Trophoblast cell (in vitro differentiated cells and primary cell): ENCODE measurements at regions not wholly inside any gene's neighbourhood (a gene's known extent, or its start where the extent isn't known, plus 50 kb on each side); places are given as distances from the start of the nearest gene placed in this dataset.

Experiments
- DNase-seq, 2 donors: peaks; one replicate each; pipeline ENCODE4 v3.0.0-alpha.2; 2016
- H2AFZ ChIP-seq: 2 replicates; pipeline ENCODE4 v1.6.1; 2013; ENCODE audit warnings: low read length, moderate library complexity, mild to moderate bottlenecking; ENCODE audit not compliant: insufficient read depth, poor library complexity
- H2AK5ac ChIP-seq: 2 replicates; pipeline ENCODE4 v1.6.1; 2013; ENCODE audit warnings: mild to moderate bottlenecking, low read length
- H2BK120ac ChIP-seq: 2 replicates; pipeline ENCODE4 v1.6.1; 2013; ENCODE audit warnings: low read length, mild to moderate bottlenecking, moderate library complexity; ENCODE audit not compliant: insufficient read depth, poor library complexity
- H2BK12ac ChIP-seq: 2 replicates; pipeline ENCODE4 v1.6.1; 2013; ENCODE audit warnings: mild to moderate bottlenecking, low read length, moderate library complexity
- H2BK5ac ChIP-seq: 2 replicates; pipeline ENCODE4 v1.6.1; 2013; ENCODE audit warnings: low read length, low read depth, moderate library complexity, mild to moderate bottlenecking; ENCODE audit not compliant: poor library complexity
- H3K14ac ChIP-seq: 2 replicates; pipeline ENCODE4 v1.6.1; 2013; ENCODE audit warnings: mild to moderate bottlenecking, low read length
- H3K18ac ChIP-seq: 2 replicates; pipeline ENCODE4 v1.6.1; 2013; ENCODE audit warnings: mild to moderate bottlenecking, low read length
- H3K23ac ChIP-seq: 2 replicates; pipeline ENCODE4 v1.6.1; 2013; ENCODE audit warnings: low read length
- H3K27ac ChIP-seq: 2 replicates; pipeline ENCODE4 v1.5.1; 2013; ENCODE audit warnings: low read depth, mild to moderate bottlenecking, inconsistent platforms, low read length, moderate library complexity
- H3K27me3 ChIP-seq: 2 replicates; pipeline ENCODE4 v1.6.1; 2013; ENCODE audit warnings: inconsistent platforms, mild to moderate bottlenecking, low read length, moderate library complexity; ENCODE audit not compliant: insufficient read depth
- H3K36me3 ChIP-seq, 2 experiments: 1 replicate in 1 of 2; 2 replicates in 1 of 2; pipeline ENCODE4 v1.6.1; 2013; ENCODE audit warnings: low read length in 2 of 2, mild to moderate bottlenecking in 2 of 2, moderate library complexity in 1 of 2; ENCODE audit not compliant: insufficient read depth in 2 of 2, control insufficient read depth in 1 of 2
- H3K4ac ChIP-seq: 2 replicates; pipeline ENCODE4 v1.6.1; 2013; ENCODE audit warnings: low read depth, mild to moderate bottlenecking, low read length, moderate library complexity
- H3K4me1 ChIP-seq, 2 experiments: 1 replicate in 1 of 2; 2 replicates in 1 of 2; pipeline ENCODE4 v1.6.1; 2013; ENCODE audit warnings: low read length in 2 of 2, mild to moderate bottlenecking in 2 of 2, moderate library complexity in 1 of 2; ENCODE audit not compliant: insufficient read depth in 2 of 2, control insufficient read depth in 1 of 2
- H3K4me2 ChIP-seq: 2 replicates; pipeline ENCODE4 v1.6.1; 2013; ENCODE audit warnings: inconsistent platforms, mild to moderate bottlenecking, low read length, moderate library complexity
- H3K4me3 ChIP-seq: 2 replicates; pipeline ENCODE4 v1.5.1; 2013; ENCODE audit warnings: mild to moderate bottlenecking, low read depth, low read length, inconsistent platforms
- H3K79me1 ChIP-seq: one replicate; pipeline ENCODE4 v1.6.1; 2013; ENCODE audit warnings: low read length
- H3K79me2 ChIP-seq: 2 replicates; pipeline ENCODE4 v1.6.1; 2013; ENCODE audit warnings: low read length, mild to moderate bottlenecking; ENCODE audit not compliant: control insufficient read depth, insufficient read depth, poor library complexity
- H3K9ac ChIP-seq: 2 replicates; pipeline ENCODE4 v1.6.1; 2013; ENCODE audit warnings: mild to moderate bottlenecking, low read length
- H3K9me3 ChIP-seq: 2 replicates; pipeline ENCODE4 v1.6.1; 2013; ENCODE audit warnings: low read depth, mild to moderate bottlenecking, control low read depth, inconsistent platforms, low read length; ENCODE audit not compliant: insufficient read depth
- H4K12ac ChIP-seq: 2 replicates; pipeline ENCODE4 v1.6.1; 2013; ENCODE audit warnings: low read depth, mild to moderate bottlenecking, low read length, moderate library complexity
- H4K8ac ChIP-seq: 2 replicates; pipeline ENCODE4 v1.6.1; 2013; ENCODE audit warnings: low read depth, mild to moderate bottlenecking, low read length, moderate library complexity
- H4K91ac ChIP-seq: one replicate; pipeline ENCODE4 v1.6.1; 2013; ENCODE audit warnings: low read depth, mild to moderate bottlenecking, low read length, moderate library complexity
- WGBS: extraction: QIAGEN DNeasy Blood & Tissue Kit; methylation state at CpG from one replicate; pipeline ENCODE4 v1.1.7; 2013; ENCODE audit warnings: missing lambda C conversion rate; ENCODE audit not compliant: insufficient read length, insufficient coverage; ENCODE audit errors: extremely low coverage; 5-methylcytosine and 5-hydroxymethylcytosine counted together

- no peaks in the 10 kb centered on the region for H3K79me1 ChIP-seq
- no peaks in the 10 kb centered on the region for H3K9me3 ChIP-seq
- H3K9ac ChIP-seq, result no peak overlapping the region
- no peak overlapping the region for H3K18ac ChIP-seq
- no peak overlapping the region for H3K4me2 ChIP-seq
- H2BK12ac ChIP-seq, result no peak overlapping the region
- no peak overlapping the region for H4K8ac ChIP-seq
- no peak overlapping the region for H3K23ac ChIP-seq
- no peak overlapping the region for H2AK5ac ChIP-seq
- H3K36me3 ChIP-seq, result no peaks in the 10 kb centered on the region
- H2BK120ac ChIP-seq, result no peak overlapping the region
- H2BK5ac ChIP-seq, result no peak overlapping the region
- no peak overlapping the region for H3K4ac ChIP-seq
- no peak overlapping the region for H2AFZ ChIP-seq
- no peaks in the 10 kb centered on the region for H3K27me3 ChIP-seq
- no peak for DNase-seq
- H3K27ac ChIP-seq, result no peak overlapping the region
- no peaks in the 10 kb centered on the region for H3K79me2 ChIP-seq
- WGBS, result no CpG with 5 or more reads among the region's 2 CpGs
- H4K12ac ChIP-seq, result no peak overlapping the region
- H3K4me3 ChIP-seq, result no peak overlapping the region
- no peak overlapping the region for H3K14ac ChIP-seq
- no peak overlapping the region for H4K91ac ChIP-seq
- no peaks in the 10 kb centered on the region for H3K4me1 ChIP-seq
Observed at GRCh38 chr5:118193194-118193905, 795.0 kb downstream of the DTWD2 start.

- no peak overlapping the region for H3K4ac ChIP-seq
- no peaks in the 10 kb centered on the region for H3K27me3 ChIP-seq
- H3K4me3 ChIP-seq, result no peak overlapping the region
- H3K23ac ChIP-seq, result no peak overlapping the region
- H3K27ac ChIP-seq, result no peak overlapping the region
- no peak overlapping the region for H2AFZ ChIP-seq
- H3K9ac ChIP-seq, result no peak overlapping the region
- H4K12ac ChIP-seq, result no peak overlapping the region
- no peak overlapping the region for H2BK12ac ChIP-seq
- no peak for DNase-seq
- H3K4me1 ChIP-seq, result no peaks in the 10 kb centered on the region
- WGBS, result no CpG with 5 or more reads among the region's 3 CpGs
- H3K14ac ChIP-seq, result no peak overlapping the region
- H3K9me3 ChIP-seq, result no peaks in the 10 kb centered on the region
- no peak overlapping the region for H2AK5ac ChIP-seq
- no peak overlapping the region for H4K8ac ChIP-seq
- no peak overlapping the region for H2BK120ac ChIP-seq
- no peaks in the 10 kb centered on the region for H3K79me2 ChIP-seq
- no peak overlapping the region for H3K4me2 ChIP-seq
- no peak overlapping the region for H4K91ac ChIP-seq
- no peaks in the 10 kb centered on the region for H3K79me1 ChIP-seq
- no peaks in the 10 kb centered on the region for H3K36me3 ChIP-seq
- no peak overlapping the region for H3K18ac ChIP-seq
- no peak overlapping the region for H2BK5ac ChIP-seq
Observed at GRCh38 chr5:118185018-118185417, 803.3 kb downstream of the DTWD2 start.

GRCh38 chr5:118176146-118176545, 812.2 kb downstream of the DTWD2 start:
- H3K4me2 ChIP-seq, result no peak overlapping the region
- no peak overlapping the region for H3K14ac ChIP-seq
- no peak overlapping the region for H4K91ac ChIP-seq
- H3K4me3 ChIP-seq, result no peak overlapping the region
- H2BK120ac ChIP-seq, result no peak overlapping the region
- no peak overlapping the region for H4K8ac ChIP-seq
- H3K4me1 ChIP-seq, result no peaks in the 10 kb centered on the region
- no peaks in the 10 kb centered on the region for H3K9me3 ChIP-seq
- H3K18ac ChIP-seq, result no peak overlapping the region
- no peak overlapping the region for H3K27ac ChIP-seq
- H2BK5ac ChIP-seq, result no peak overlapping the region
- H3K79me1 ChIP-seq, result no peaks in the 10 kb centered on the region
- H2AFZ ChIP-seq, result no peak overlapping the region
- H3K4ac ChIP-seq, result no peak overlapping the region
- no peak overlapping the region for H3K23ac ChIP-seq
- H3K79me2 ChIP-seq, result no peaks in the 10 kb centered on the region
- no peak for DNase-seq
- no peaks in the 10 kb centered on the region for H3K36me3 ChIP-seq
- no peak overlapping the region for H2BK12ac ChIP-seq
- no peak overlapping the region for H4K12ac ChIP-seq
- no peaks in the 10 kb centered on the region for H3K27me3 ChIP-seq
- no peak overlapping the region for H2AK5ac ChIP-seq
- H3K9ac ChIP-seq, result no peak overlapping the region

- H3K4ac ChIP-seq, result no peak overlapping the region
- H3K23ac ChIP-seq, result no peak overlapping the region
- no peaks in the 10 kb centered on the region for H3K79me2 ChIP-seq
- H2AK5ac ChIP-seq, result no peak overlapping the region
- no CpG with 5 or more reads among the region's 3 CpGs for WGBS
- no peaks in the 10 kb centered on the region for H3K27me3 ChIP-seq
- no peak overlapping the region for H2BK5ac ChIP-seq
- H3K9me3 ChIP-seq, result no peaks in the 10 kb centered on the region
- DNase-seq, result no peak
- no peaks in the 10 kb centered on the region for H3K4me1 ChIP-seq
- H3K27ac ChIP-seq, result no peak overlapping the region
- no peak overlapping the region for H3K18ac ChIP-seq
- no peak overlapping the region for H3K9ac ChIP-seq
- H2BK120ac ChIP-seq, result no peak overlapping the region
- no peak overlapping the region for H4K8ac ChIP-seq
- H4K91ac ChIP-seq, result no peak overlapping the region
- H3K36me3 ChIP-seq, result no peaks in the 10 kb centered on the region
- no peak overlapping the region for H3K14ac ChIP-seq
- H3K79me1 ChIP-seq, result no peaks in the 10 kb centered on the region
- H4K12ac ChIP-seq, result no peak overlapping the region
- no peak overlapping the region for H2AFZ ChIP-seq
- H3K4me3 ChIP-seq, result no peak overlapping the region
- no peak overlapping the region for H2BK12ac ChIP-seq
- H3K4me2 ChIP-seq, result no peak overlapping the region
Observed at GRCh38 chr5:118174671-118175070, 813.7 kb downstream of the DTWD2 start.
